Activated CD8-positive, alpha-beta memory T cell treated with anti-CD3 and anti-CD28 coated beads for 36 hours (primary cell): ENCODE measurements at regions not wholly inside any gene's neighbourhood (a gene's known extent, or its start where the extent isn't known, plus 50 kb on each side); places are given as distances from the start of the nearest gene placed in this dataset.

ENCODE experiments used
- CTCF ChIA-PET: fragments of 350-600 bp; sonication (Branson Sonifier 250); formaldehyde crosslinking; loops from one replicate; lab custom pipeline; 2021; ENCODE audit warnings: antibody characterized with exemption; lab: Charles Lee
- POLR2A ChIA-PET: fragments of 350-600 bp; sonication (Branson Sonifier 250); formaldehyde crosslinking; loops from one replicate; lab custom pipeline; 2021; ENCODE audit warnings: antibody characterized with exemption; lab: Charles Lee

DNA sequence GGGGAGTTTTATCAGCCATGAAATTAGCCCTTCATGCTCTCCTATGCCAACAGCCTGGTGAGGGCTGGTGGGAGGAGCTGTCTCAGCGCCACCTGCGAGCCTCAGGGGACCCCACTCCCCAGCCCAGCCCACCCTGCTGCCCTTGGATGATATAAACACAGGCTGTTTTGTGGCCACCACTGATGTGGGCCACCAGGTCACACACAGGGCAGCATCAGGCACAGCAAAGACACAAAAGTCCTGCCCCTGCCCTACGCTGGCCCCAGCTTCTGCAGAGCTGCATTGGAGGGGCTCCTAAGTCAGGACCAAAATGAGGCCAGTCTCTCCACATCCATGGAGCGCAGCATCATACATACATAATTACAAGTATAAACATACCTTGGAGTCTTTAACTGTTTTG, 110.6 kb upstream of the TEX51 start:
- ChIA-PET CTCF (no interaction called here), POLR2A (no interaction called here)

GRCh38 chr2:126788652-126789051, 110.0 kb upstream of the TEX51 start:
- ChIA-PET CTCF (no interaction called here), POLR2A (no interaction called here)

DNA sequence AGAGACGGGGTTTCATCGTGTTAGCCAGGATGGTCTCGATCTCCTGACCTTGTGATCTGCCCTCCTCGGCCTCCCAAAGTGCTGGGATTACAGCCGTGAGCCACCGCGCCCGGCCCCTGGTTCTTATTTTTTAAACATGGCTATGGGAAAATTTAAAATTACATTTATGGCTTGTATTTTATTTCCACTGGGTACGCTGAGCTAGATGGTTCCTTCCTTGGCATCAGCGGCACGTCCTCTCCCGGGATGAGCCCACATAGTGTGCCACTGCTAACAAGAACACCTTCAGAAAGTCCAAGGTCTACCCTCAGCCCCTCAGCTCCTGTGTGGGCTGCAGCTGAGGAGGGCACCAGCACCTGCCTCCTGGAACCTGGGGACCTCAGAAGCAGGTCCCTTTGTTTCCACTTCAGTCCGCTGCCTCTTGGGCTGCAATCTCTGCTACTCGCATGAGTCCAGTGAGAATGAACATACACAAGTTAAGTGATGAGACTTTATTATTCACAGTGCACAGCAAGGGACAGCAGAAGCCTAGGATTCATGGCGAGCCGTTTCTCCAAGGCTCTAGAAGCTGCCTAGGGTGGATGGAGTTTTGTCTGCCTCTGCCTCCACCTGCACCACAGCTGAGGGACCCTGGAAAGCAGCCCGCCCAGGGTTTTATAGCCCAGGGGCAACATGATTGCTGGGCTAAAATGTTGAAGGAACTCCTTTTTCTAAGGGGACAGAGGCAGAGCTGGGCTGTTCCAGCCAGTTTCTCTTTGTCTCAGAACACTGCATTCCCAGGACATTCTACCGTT, 107.5 kb upstream of the TEX51 start:
- POLR2A ChIA-PET, result no interaction called here
- CTCF ChIA-PET, result no interaction called here

- POLR2A ChIA-PET, result no interaction called here
- CTCF ChIA-PET, result no interaction called here
Observed at GRCh38 chr2:126792186-126792585, 106.5 kb upstream of the TEX51 start.

DNA sequence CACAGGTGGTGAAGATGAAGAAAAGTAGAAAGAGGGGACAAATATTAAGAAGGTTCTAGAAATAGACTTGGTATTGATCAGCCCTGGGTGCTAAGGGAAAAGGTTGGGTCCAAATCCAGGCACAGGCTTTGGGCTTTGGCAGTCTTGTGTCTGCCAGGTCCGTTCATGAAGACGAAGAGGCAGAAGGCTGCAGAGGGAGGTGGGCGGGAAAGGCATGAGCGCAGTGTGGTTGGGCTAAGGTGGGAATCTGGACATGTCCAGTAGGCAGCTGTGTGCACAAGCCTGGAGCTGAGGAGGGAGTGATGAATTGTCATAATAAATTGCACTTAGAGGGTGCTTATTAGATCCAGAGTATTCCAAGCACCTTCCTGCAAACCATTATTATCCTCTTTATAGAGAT, 105.7 kb upstream of the TEX51 start:
- POLR2A ChIA-PET, result no interaction called here
- CTCF ChIA-PET, result no interaction called here

GRCh38 chr2:126793885-126794613, 104.6 kb upstream of the TEX51 start:
- ChIA-PET CTCF (no interaction called here), POLR2A (no interaction called here)

DNA sequence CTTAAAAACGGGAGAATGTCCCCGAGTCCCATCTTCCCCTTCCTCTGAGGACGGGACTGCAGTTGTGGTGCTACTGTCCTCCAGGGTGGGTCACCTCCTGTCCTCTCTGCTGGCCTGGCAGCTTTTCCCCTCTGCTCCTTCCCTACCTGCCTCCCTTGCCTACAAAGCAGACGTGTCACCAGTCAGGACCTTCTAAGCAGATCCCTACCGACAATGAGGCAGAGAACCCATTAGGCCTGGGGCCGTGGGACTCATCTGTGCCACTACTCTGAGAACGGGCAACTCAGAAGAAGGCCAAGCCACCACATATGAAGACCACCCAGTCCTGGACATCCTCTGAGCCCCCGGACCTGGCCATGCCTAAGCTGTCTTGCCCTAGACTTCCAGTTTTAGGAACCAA, 103.0 kb upstream of the TEX51 start:
- ChIA-PET CTCF (no interaction called here), POLR2A (no interaction called here)

GRCh38 chr2:126796931-126797621, 101.6 kb upstream of the TEX51 start:
- ChIA-PET POLR2A (no interaction called here), CTCF (no interaction called here)

DNA sequence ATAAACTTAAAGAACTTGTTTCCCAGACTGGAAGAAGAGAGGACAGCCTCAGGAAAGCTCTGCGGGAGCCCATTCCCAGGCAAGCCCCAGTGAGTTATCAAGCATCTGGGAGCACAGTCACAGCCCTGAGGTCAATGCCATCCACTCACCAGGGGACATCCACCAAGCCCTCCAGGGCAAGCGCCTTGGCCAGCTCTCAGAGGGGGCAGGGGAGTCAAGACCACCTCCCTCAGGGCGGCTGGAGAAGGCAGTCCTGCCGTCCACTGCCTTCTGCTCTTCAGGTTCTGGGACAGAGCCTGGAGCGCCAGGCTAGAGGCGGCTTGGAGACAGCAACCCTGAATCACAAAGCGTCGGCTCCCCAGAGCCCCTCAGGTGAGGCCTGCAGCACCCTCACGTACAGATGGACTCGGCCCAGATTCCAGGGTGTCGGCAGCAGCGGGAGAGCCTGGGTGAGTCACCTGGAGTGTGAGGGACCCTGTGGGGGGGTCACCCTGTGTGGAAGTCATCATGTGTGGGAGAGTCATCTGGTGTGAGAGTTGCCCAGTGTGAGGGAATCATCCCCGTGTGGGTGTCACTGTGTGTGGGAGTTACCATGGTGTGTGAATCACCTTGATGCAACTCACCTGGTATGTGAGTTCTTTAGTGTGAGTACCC, 100.9 kb upstream of the TEX51 start:
- ChIA-PET POLR2A (no interaction called here), CTCF (no interaction called here)

- POLR2A ChIA-PET, result no interaction called here
Observed at GRCh38 chr2:126798276-126799140, 100.2 kb upstream of the TEX51 start.

DNA sequence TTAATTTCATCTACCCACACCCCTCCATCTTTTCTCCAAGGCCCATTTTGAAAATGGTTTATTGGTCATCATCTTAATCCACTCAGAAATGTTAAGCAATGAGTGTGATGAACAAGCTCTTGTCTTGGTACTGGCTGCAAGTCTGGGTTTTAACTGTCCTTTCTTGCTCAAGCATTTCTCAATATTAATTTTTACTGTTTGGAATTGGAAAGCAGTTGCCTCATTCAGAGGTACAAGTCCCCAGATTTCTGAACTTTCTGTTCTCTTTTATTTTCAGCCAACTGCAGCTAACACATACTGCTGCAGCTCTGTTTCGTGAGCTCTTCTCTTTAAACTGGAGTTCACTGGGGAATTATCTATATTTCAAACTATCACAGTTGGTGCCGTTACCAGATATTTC, 99.4 kb upstream of the TEX51 start:
- POLR2A ChIA-PET, result no interaction called here
- CTCF ChIA-PET, result no interaction called here

More at GRCh38 chr2:126798276-126799140, 100.2 kb upstream of the TEX51 start:
- CTCF ChIA-PET, result no interaction called here

- POLR2A ChIA-PET, result no interaction called here
- CTCF ChIA-PET, result no interaction called here
Observed at GRCh38 chr2:126801473-126801872, 97.2 kb upstream of the TEX51 start.

DNA sequence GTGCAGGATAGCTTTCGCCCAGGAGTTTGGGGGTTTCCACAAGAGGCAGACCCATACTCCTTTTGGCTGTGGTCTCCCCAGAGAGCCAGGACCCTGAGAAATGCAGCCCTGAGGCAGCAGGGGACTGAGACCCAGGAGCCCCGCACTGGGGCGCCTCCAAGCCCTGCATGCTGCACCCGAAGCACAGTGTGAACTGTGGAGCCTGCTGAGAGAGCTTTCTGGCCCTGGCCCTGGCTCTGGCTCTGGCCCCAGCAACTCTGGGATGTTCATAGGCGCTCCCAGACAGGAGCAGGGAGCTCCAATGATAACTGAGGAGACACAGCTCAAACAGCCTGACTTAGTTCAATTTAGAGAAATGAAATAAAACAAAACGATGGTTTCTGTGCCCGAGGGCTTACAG, 96.4 kb upstream of the TEX51 start:
- ChIA-PET POLR2A (no interaction called here), CTCF (no interaction called here)

GRCh38 chr2:126802774-126803433, 95.8 kb upstream of the TEX51 start:
- ChIA-PET POLR2A (no interaction called here), CTCF (no interaction called here)

GRCh38 chr2:126803434-126803775, 95.3 kb upstream of the TEX51 start:
- ChIA-PET POLR2A (no interaction called here), CTCF (no interaction called here)

DNA sequence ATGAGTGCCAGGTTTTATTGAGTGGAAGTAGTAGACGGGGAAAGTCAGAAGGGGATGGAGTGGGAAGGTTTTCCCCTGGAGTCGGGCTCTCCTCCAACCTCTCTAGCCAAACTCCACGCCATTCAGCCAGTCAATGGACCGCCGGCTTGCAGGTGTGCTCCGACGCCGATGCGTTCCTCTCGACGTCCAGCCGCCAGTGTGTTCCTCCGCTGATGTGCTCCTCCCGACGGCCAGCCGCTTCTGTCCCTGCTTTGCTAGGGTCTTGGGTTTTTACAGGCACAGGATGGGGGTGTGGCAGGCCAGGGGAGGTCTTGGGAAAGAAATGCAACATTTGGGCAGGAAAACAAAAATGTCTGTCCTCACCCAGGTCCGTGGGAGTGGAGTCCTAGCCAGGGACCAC, 94.3 kb upstream of the TEX51 start:
- CTCF ChIA-PET, result no interaction called here
- POLR2A ChIA-PET, result no interaction called here

GRCh38 chr2:126808929-126809328, 89.8 kb upstream of the TEX51 start:
- POLR2A ChIA-PET, result no interaction called here
- CTCF ChIA-PET, result no interaction called here

GRCh38 chr2:126809340-126809739, 89.3 kb upstream of the TEX51 start:
- ChIA-PET CTCF (no interaction called here), POLR2A (no interaction called here)

DNA sequence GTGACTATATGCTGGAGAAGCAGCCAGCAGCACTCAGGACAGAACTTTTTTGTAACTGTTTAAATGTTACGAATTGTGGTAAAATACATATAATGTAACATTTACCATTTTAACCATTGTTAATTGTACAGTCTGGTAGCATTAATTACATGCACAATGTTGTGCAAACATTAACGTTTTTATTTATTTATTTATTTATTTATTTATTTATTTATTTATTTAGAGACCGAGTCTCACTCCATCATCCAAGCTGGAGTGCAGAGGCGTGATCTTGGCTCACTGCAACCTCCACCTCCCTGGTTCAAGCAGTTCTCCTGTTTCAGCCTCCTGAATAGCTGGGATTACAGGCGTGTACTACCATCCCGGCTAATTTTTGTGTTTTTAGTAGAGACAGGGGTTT, 88.7 kb upstream of the TEX51 start:
- POLR2A ChIA-PET, result no interaction called here
- CTCF ChIA-PET, result no interaction called here
